Left lobe of liver (tissue), 2 donors: ENCODE measurements at regions not wholly inside any gene's neighbourhood (a gene's known extent, or its start where the extent isn't known, plus 50 kb on each side); places are given as distances from the start of the nearest gene placed in this dataset.
A peak's percentile ranks its signal among the peaks of the same experiment; 100 is the strongest.
"Not testable (repeated sequence)": the region's sequence is repeated elsewhere in the genome, so short reads cannot be mapped to it uniquely, and the experiment has no call there.

Experiments
- ATAC-seq: fragments of 200-7000 bp; cut with Tn5 transposase; one replicate; pipeline ENCODE4 v1.9.1; 2020; ENCODE audit warnings: mild to moderate bottlenecking, moderate library complexity
- DNase-seq: peaks from one replicate; pipeline ENCODE4 v3.0.0-alpha.2; 2020; ENCODE audit warnings: low spot score
- donor health status: DM: no; HTN: no; CAD: no; lungs with moderate emphysema.
- donor health status: DM: no; HTN: yes; CAD: no.

DNA sequence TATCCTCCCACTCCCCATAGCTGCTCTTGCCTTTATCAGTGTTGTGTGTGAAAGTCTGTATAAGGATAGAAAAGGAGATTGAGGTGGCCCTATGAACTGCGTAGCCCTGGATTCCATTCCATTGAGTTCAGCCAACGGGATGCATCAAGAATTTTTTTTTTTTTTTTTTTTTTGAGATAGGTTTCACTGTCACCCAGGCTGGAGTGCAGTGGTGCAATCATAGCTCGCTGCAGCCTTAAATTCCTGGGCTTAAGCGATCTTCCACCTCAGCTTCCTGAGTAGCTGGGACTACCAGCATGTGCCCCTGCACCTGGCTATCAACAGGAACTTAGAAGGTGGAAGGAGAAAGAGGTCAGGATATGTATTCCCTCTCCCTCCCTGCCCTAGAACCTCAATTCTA is 187.2 kb upstream of the SPRY1 start:
- DNase-seq (no peak), ATAC-seq (no peak)

DNA sequence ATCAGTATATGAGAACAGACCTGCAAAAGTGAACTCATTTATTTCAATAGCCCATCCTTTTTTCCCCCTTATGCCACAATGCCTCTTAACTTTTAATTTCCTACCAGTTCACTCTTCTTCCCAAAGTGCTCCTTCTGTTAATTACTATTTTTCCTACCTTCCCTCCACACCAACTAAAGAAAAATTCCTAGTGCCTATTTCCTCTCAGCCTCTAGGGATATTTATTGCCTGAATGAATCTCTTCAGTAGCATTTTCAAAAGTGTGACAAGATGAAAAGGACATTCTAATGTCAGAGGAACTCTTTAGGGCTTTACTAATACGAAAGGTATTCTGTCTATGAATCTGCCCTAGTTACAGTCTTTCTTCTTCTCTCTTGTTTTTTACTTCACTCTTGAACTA is 181.1 kb upstream of the SPRY1 start:
- ATAC-seq (no peak), DNase-seq (no peak)

DNA sequence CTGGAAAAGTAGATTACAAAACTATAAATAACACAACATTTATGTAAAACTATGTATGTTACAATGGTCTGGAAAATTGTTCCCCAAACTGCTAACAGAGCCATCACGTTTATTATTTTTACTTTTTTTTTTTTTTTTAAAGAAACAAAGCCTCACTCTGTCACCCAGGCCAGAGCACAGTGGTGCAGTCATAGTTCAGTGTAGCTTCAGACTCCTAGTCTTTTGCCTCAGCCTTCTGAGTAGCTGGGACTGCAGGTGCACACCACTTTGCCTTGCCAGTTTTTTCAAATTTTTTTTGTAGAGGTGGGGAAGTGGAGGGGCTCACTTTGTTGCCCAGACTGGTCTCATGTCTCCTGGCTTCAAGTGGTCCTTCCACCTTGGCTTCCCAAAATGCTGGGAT is 180.1 kb upstream of the SPRY1 start:
- DNase-seq (no peak), ATAC-seq (no peak)

DNA sequence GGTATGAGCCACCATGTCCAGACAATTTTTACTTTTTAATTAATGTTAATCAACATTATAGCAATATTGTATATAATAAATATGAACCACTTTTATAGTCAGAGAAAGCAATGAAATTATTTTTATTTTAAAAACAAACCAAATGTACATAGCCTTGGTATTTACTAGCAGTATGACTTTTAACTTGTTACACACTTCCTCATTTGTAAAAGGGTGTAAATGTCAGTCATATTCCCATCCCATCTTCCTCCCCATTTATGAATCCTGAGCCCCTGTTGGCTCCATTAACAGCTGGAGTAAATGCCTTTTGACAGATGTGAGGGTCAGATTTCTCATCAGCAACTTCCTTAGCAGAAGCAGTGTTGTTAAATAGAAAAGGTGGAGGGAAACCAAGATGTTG is 179.6 kb upstream of the SPRY1 start:
- ATAC-seq, result no peak
- no peak for DNase-seq

DNA sequence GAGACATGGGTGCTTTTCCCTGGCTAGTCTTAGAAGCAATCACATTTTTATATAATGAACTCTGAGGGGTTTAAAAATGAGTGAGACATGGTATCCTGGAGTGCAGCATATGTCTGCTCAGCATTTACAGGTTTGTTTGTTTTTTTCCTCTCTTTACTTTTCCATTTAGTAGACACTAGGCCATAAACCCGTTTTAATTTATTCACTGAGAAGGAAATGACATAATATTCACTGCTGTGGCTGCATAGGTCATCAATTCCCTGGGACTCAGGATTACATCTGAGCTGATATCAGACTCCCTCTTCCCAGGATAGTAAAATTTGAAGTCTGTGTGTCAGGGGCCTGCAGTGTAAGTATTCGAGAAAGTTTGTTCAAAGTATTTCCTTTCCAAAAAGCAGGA is 178.9 kb upstream of the SPRY1 start:
- ATAC-seq (no peak), DNase-seq (no peak)

DNA sequence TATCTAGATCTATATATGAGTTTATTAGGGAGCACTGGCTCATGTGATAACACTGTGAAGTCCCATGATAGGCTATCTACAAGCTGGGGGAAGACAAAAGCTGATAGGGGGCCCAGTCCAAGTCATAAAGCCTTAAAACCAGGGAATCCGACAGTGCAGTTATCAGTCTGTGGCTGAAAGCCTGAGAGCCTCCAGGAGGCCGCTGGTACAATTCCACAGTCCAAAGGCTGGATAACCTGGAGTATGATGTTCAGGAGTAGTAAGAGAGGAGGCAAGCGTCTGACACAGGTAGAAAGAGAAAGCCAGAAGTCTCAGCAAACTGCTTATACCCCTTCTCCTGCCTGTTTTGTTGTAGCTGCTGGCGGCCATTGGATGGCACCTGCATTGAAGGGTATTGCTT is 177.6 kb upstream of the SPRY1 start:
- ATAC-seq, result no peak

DNA sequence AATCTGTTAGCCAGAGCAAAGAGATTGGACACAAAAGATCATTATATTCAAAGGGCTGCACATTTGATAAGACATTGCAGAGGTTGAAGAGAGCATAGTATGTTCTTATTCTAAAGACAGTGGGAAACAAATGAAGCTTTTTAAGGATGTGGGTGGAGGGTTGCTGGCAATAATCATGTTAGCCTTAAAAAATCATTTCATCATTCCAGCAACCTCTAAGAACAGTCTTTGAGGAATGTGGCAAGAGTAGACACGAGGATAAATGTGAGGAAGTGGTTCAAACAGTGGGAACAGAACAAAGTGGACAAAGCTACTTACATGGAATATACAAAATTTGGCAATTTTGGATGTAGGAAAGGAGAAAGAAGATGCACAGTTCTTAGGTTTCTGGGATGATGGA is 167.3 kb upstream of the SPRY1 start:
- ATAC-seq (no peak), DNase-seq (no peak)

More for the DNA sequence above, 177.6 kb upstream of the SPRY1 start:
- no peak for DNase-seq

DNA sequence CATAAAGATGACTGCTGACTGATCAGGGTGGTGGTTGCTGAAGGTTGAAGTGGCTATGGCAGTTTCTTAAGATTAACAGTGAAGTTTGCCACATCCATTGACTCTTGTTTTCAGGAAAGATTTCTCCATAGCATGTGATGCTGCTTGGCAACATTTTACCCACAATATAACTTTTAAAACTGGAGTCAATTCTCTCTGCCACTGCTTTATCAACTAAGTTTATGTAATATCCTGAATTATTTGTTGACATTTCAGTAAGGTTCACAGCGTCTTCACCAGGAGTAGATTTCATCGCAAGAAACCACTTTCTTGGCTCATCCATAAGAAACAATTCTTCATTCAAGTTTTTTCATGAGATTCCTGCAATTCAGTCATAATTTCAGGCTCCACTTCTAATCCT is 166.5 kb upstream of the SPRY1 start:
- no peak for DNase-seq
- ATAC-seq, result no peak

DNA sequence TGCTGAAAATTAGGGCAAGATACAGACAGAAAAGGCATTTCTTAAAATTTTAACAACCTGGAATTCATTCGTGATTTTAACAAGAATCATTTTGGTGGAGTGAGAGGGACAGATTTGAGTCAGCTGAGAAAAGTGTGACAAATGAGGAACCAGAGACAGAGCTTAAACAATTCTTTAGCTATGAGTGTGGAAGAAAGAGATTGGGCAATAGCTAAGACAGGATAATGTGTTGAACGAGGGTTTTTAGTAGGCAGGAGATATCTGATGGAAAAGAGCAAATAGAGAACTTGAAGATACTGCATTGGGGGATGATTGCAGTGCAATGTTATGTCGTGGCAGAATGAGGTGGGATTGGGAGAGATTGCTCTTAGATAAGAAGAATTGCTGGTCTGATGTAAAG is 164.2 kb upstream of the SPRY1 start:
- DNase-seq, result no peak
- ATAC-seq, result no peak

DNA sequence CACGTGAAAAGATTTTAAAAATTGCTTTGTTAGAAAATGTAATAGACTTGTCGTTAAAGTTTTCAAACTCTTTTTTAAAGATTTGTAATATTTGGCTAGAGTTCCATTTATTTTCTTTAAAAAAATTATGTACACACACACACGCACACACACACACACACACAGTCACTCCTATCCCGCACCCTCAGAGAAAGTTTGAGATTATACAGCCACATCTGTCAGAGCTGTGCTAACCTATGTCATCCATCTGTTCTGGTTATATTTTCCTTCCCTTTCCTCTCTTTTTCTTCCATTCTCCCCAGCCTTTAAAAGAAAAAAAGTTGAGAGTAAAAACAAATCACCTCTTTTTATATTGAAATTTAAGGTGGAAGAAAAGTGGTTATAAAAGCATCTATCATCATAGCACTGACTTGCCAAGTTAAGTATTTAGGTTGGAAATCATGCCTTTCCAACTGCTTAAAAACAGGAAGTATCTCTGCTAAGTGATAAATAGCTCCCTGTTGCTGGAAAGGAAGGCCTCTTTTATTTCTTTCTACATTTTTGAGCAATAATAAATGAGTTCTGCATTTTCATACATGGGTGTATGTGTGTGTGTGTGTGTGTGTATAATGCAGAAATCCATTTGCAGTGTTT is 163.3 kb upstream of the SPRY1 start:
- ATAC-seq (no peak), DNase-seq (no peak)

DNA sequence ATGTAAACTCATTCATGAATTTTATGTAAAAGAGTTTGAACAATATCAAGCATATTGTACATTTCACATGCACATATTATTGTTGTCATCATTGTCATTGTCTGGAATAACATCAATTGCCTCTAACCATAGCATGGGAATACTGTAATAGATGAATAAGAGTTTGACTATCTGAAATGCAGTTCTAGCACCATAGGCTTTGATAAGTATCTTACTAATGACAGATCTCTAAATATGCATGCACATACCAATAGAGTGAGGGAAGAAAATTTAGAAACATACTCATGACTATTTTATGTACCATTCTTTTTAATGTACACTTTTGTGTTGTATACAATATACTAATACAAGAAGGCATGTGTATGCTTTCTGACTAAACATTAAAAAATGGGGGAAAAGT is 161.6 kb upstream of the SPRY1 start:
- DNase-seq (no peak), ATAC-seq (no peak)

DNA sequence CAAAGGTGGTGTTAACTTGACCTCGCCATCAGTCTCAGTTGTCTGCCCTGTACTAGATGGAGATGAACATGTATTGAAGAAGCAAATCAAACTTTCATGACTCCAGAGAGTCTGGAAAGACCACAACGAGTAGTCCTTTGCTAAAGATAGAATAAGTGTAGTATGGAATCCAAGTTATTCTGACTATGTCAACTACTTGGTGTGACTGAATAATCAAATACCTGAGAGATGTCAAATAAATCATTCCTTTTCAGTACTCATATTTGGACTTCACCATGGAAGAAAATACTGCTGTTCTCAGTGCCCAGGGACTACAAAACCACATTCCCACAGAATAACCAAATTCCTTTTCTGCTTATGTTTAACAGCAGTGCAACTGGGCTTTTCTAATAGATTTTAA is 161.2 kb upstream of the SPRY1 start:
- DNase-seq (no peak), ATAC-seq (no peak)

DNA sequence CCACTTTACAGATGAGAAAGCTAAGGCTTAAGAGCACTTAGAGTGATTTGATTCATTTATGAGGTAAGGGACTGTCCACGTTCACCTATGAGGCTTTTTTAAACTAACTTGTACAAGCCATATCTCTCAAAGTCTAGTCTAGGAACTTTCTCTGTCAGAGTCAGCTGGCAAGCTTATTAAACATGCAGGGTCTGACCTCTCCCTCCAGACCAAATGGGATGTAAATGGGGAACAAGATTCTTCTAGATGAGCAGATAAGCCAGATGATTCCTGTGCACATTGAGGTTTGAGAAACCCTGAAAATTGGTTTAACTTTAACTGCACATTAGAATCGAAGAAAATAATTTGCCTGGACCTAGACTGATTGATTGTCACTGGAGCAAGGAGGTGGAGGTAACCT is 160.0 kb upstream of the SPRY1 start:
- ATAC-seq, result no peak
- DNase-seq, result no peak

DNA sequence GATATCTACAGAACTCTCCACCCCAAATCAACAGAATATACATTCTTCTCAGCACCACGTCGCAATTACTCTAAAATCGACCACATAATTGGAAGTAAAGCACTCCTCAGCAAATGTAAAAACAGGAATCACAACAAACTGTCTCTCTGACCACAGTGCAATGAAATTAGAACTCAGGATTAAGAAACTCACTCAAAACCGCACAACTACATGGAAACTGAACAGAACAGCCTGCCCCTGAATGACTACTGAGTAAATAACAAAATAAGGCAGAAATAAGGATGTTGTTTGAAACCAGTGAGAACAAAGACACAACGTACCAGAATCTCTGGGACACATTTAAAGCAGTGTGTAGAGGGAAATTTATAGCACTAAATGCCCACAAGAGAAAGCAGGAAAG is 156.3 kb upstream of the SPRY1 start:
- DNase-seq, ATAC-seq: not testable (repeated sequence)

DNA sequence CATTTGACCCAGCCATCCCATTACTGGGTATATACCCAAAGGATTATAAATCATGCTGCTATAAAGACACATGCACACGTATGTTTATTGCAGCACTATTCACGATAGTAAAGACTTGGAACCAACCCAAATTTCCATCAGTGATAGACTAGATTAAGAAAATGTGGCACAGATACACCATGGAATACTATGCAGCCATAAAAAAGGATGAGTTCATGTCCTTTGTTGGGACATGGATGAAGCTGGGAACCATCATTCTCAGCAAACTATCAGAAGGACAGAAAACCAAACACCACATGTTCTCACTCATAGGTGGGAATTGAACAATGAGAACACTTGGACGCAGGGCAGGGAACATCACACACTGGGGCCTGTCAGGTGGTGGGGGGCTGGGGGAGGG is 153.4 kb upstream of the SPRY1 start:
- not testable (repeated sequence) for ATAC-seq, DNase-seq

DNA sequence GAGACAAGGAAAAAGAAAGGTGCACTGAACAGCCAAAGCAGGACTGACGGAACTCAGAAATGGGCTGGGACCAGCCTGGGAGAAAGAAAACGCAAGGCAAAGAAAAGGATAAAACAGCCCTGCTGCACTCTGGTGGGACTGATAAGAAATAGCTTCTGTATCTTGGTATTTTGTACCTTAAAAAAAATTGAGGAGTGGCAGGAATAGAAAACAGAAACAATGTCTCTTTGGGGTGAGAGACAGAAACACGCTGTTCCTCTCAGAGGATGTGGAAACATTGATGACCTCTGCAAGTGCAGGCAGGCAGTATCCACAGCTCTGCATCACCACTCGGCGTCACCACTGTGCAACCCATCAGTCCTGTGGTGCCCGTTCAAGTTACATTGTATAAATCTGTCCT is 152.5 kb upstream of the SPRY1 start:
- DNase-seq (no peak), ATAC-seq (peak; percentile 57)

DNA sequence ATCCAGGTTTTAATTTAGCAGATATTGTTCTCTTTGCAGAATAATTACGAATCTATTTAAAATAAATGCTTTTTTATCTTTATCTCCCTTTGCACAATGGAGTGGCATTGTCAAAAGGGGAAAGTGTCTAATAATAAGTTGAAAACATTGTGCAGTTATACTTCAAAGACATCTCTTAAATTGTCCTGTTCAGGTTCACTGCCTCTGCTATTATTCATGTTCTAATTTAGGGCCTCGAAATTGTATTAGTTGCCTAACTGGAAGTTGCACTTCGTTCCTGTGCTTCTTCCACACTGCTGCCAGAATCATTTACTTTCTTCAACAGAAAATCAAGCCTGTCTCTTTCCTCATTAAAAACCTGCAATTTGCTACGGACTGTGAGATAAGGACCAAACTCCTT is 150.5 kb upstream of the SPRY1 start:
- no peak for ATAC-seq
- DNase-seq, result no peak

DNA sequence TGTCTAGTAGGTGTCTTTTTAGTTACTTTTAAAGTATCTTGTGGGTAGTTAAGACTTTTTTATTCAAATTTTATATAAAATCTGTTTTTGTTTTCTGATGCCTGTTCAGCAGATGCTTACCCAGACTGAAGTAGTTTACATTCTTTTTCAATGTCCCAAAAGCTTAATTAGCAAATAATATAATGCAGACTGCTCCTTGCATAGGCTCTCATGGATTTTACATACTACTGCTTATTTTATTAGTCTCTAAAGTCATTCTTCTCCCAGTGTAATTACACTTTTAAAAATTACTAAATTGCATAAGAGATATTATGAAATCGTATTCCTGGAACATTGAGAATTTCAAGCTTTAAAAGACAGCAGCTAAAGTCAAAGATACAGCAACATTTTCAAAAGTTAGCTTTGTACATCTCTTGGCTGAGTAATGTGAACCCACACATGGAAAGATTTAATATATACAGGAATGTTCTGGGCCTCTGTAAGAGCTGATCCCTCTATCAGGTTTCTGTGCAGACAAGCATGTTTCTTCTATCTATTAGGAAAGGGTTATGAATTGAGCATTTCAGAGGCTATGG is 148.4 kb upstream of the SPRY1 start:
- no peak for ATAC-seq
- DNase-seq, result no peak

DNA sequence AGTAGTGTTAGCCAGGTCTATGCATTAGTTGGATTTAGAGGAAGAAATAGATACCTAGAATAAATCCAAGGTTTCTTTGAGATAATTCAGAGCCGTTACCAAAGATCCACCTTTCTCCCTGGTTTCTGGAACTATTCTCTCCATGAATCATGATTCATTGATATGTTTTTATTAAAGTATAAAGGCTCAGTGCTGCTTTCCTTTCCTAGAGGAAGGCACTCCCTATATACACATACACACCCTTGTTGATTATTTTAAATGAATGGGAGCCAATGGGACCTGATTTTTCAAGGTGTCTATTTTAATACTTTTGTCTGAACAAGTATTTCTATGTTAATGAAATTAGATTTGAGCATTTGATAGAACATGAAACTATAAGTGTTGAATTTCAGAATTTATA is 146.8 kb upstream of the SPRY1 start:
- ATAC-seq (no peak), DNase-seq (no peak)

DNA sequence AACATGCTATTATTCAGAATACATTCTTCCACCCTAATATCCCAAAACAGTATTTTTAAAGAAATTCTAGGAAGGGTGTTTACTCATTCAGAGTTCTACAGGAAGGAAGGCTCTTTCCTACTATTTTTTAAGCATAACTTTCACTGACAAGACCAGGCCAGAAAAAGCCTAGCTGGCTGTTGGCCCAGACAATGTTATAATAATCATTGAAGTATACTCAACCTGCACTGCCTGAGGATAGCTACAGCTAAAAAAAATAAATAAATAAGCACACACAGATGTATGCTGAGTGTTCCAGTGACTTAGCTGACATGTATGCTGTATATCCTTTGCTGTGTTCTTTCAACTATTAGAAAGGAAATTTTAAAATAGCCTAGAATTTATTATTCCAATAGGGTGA is 145.8 kb upstream of the SPRY1 start:
- ATAC-seq (peak; percentile 35), DNase-seq (no peak)

DNA sequence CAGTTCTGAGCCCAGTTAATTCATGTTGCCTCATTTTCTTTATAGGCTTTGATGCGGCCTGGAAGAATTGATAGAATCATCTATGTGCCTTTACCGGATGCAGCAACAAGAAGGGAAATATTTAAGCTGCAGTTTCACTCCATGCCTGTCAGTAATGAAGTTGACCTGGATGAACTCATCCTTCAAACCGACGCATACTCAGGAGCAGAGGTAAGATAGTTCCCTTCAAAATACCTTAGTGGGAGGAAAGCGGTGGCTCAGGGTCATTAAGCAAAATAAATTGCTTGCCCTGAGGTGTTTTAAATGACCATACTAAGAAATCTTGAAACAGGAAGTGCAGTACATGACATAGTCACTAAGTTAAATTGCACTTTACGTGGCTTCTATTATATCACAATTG is 140.6 kb upstream of the SPRY1 start:
- no peak for DNase-seq
- ATAC-seq, result no peak

DNA sequence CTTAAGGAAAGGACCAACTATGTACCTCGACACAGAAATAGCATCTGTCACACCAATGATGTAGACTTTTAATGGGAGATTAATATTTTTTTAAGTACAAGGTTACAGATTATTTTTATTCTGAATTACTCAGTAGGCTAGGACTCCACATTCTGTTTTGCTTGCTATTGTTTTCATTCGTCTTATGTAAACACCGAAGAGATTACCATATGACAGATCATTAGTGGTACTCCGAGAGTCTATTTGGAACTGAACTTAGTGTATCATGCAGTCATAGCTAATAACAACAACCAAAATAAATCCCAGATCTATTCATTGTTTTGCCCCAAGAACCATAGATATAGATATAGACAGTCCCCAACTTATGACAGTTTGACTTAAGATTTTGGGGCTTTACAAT is 139.7 kb upstream of the SPRY1 start:
- no peak for ATAC-seq
- DNase-seq, result no peak

DNA sequence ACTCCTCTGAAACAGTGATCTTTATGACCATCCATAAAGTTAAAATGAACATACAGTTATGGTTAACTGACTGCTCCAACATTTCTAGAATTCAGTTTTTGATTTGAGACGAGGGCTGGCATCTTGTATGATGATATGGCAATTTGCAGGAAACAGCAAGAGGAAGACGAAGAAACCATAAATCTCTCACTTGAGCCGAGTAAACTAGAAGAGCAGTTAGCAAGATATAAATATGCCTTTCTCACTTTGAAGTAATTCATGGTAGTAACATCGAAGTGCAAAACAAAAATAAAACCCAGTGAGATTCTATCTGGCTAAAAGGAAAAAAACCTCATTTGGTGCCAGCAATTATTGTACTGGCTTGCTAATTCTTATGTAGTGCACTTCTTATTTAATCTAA is 139.0 kb upstream of the SPRY1 start:
- DNase-seq, result no peak
- no peak for ATAC-seq
